ENCODE measurements at regions not wholly inside any gene's neighbourhood (a gene's known extent, or its start where the extent isn't known, plus 50 kb on each side); places are given as distances from the start of the nearest gene placed in this dataset.

GRCh38 chr4:14831416-14831815 lies 170.9 kb upstream of the CPEB2 start:
- DNase-seq: no peak

GRCh38 chr4:14833053-14833452 lies 169.2 kb upstream of the CPEB2 start:
- DNase-seq: no peak

- no peak for DNase-seq
These were observed 167.9 kb upstream of the CPEB2 start for GRCh38 chr4:14834382-14834781.

- DNase-seq: no peak
These were observed 167.0 kb upstream of the CPEB2 start for GRCh38 chr4:14835288-14835687.

- DNase-seq: no peak
These were observed 166.4 kb upstream of the CPEB2 start for GRCh38 chr4:14835708-14836425.

- no peak for DNase-seq
These were observed 164.4 kb upstream of the CPEB2 start for GRCh38 chr4:14837860-14838259.

- no peak for DNase-seq
These were observed 160.2 kb upstream of the CPEB2 start for GRCh38 chr4:14841801-14842768.

GRCh38 chr4:14842964-14843630 lies 159.2 kb upstream of the CPEB2 start:
- no peak for DNase-seq

GRCh38 chr4:14844061-14844460 lies 158.2 kb upstream of the CPEB2 start:
- no peak for DNase-seq

- DNase-seq: no peak
These were observed 154.1 kb upstream of the CPEB2 start for GRCh38 chr4:14848229-14848628.

- DNase-seq: no peak
These were observed 151.7 kb upstream of the CPEB2 start for GRCh38 chr4:14850455-14851097.

- no peak for DNase-seq
These were observed 148.9 kb upstream of the CPEB2 start for GRCh38 chr4:14853176-14853943.

- no peak for DNase-seq
These were observed 146.6 kb upstream of the CPEB2 start for GRCh38 chr4:14855719-14856061.

GRCh38 chr4:14856062-14856933 lies 146.0 kb upstream of the CPEB2 start:
- peak; percentile 76 for DNase-seq

GRCh38 chr4:14856934-14857235 lies 145.4 kb upstream of the CPEB2 start:
- no peak for DNase-seq

- no peak for DNase-seq
These were observed 144.8 kb upstream of the CPEB2 start for GRCh38 chr4:14857475-14857874.

- DNase-seq: no peak
These were observed 144.3 kb upstream of the CPEB2 start for GRCh38 chr4:14857981-14858380.

- DNase-seq: no peak
These were observed 139.4 kb upstream of the CPEB2 start for GRCh38 chr4:14862891-14863290.

- no peak for DNase-seq
These were observed 138.6 kb upstream of the CPEB2 start for GRCh38 chr4:14863418-14864364.

GRCh38 chr4:14864365-14865030 lies 137.8 kb upstream of the CPEB2 start:
- DNase-seq: no peak

All from GOT3 (cell line).